ENCODE measurements at regions not wholly inside any gene's neighbourhood (a gene's known extent, or its start where the extent isn't known, plus 50 kb on each side); places are given as distances from the start of the nearest gene placed in this dataset.

DNA sequence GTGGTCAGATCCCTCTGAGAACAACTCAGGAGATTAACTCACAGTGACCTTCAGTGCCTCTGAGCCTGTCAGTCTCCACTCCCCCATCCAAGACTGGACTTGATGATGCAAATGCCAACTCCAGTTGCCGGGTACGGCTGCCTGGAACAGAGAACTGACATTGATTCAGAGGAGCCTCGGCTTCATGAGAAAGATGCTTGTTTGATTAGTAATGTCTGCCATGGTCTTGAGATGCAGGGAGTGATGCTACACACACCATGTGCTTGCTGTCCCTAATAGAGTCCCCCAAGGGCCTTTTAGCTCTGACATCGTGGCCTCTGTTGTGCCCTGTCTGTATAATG lies 51.8 kb upstream of the LRP8 start:
- TF ChIP-seq POLR2AphosphoS5 (IDR thresholded peaks at IDR 0.05; ENCODE audit: low read depth, low read length) (no peak), POLR2A (IDR thresholded peaks at IDR 0.05; ENCODE audit: low read depth, low read length) (no peak)

Data from GM12892 (cell line).